CD4-positive, alpha-beta T cell treated with Interleukin-21 for 1 hour (primary cell): ENCODE measurements at regions not wholly inside any gene's neighbourhood (a gene's known extent, or its start where the extent isn't known, plus 50 kb on each side); places are given as distances from the start of the nearest gene placed in this dataset.
A peak's percentile ranks its signal among the peaks of the same experiment; 100 is the strongest.

ENCODE experiments used
- DNase-seq: peaks from one replicate; pipeline ENCODE4 v3.0.0-alpha.2; 2020

GRCh38 chr18:26741048-26741447 is 124.5 kb downstream of the AQP4 start:
- DNase-seq = no peak

- no peak for DNase-seq
Observed at GRCh38 chr18:26740396-26740795, 125.1 kb downstream of the AQP4 start.

GRCh38 chr18:26738706-26739105 is 126.8 kb downstream of the AQP4 start:
- DNase-seq = no peak

- no peak for DNase-seq
Observed at GRCh38 chr18:26736301-26736700, 129.2 kb downstream of the AQP4 start.

- no peak for DNase-seq
Observed at GRCh38 chr18:26734760-26735159, 130.7 kb downstream of the AQP4 start.

DNA sequence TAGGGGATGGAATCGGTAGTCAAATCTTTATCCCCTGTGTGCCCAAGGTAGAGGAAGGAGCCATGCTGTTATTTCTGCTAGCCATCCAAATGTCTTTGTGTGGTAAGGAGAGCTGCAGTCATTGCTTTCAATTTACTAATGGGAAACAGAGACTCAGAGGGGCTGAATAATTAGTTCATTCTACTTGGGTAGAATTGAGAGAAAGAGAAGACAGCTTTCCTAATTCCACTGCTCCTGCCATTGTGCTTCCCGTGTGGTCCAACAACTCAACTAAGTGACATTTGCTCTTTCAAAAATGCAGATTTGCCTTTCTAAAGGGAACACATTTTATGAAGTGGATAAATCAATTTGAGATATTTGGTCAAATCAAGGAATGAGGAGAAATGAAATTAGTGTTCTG is 136.1 kb downstream of the AQP4 start:
- no peak for DNase-seq

DNA sequence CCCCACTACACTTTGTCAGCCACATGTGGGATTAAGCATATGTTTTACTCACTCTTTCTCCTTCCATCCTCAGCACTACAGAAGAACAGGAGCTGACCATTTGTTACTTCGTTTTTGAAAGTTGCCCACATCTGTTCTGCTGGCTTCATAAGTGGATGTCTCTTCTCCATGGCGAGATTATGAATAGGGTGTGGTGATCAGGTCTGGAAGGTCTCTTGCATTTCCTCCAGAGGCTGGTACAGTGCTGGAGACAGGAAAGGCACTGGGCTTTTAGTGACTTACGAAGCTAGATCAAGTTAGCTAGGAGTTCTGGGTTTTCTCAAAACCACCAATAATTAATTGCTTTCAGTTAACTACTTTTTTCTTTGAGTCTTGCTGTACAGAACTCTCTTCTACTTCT is 136.5 kb downstream of the AQP4 start:
- DNase-seq = no peak

DNA sequence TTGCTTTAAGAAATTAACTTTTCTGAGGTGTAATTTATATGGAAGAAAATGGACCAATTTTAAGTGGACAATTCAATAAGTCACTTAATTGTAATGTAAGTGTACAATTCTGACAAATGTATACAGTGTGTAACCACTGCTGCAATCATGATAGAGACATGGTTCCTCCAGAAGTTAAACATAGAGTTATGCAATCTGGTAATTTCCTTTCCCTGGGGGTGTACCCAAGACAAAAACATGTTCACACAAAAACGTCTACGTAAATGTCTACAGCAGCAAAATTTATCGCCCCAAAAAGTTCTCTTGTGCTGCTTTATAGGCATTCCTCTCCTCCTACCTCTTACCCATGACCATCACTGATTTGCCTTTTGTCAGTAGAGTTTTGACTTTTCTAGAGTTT is 141.5 kb downstream of the AQP4 start:
- no peak for DNase-seq

- no peak for DNase-seq
Observed at GRCh38 chr18:26722565-26722931, 143.0 kb downstream of the AQP4 start.

- no peak for DNase-seq
Observed at GRCh38 chr18:26721854-26722564, 143.5 kb downstream of the AQP4 start.

DNA sequence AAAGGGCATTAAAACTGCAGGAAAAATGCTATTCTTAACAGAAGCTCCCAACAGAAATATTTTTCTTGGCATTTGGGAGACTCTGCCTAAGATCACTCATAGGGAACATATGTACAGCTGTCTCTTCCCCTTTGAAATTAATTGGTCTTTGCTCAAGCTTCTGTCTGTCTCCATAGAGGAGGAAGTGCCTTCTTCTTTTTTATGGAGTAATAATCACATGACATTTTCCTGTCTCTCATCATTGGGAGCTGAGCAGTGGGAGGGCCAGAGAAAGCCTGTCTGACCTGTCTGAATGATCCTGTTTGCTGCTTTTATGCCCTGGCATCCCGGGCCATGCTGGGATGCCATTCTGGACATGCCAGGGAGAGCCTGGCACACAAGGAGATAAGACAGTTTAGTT is 145.6 kb downstream of the AQP4 start:
- DNase-seq = no peak

DNA sequence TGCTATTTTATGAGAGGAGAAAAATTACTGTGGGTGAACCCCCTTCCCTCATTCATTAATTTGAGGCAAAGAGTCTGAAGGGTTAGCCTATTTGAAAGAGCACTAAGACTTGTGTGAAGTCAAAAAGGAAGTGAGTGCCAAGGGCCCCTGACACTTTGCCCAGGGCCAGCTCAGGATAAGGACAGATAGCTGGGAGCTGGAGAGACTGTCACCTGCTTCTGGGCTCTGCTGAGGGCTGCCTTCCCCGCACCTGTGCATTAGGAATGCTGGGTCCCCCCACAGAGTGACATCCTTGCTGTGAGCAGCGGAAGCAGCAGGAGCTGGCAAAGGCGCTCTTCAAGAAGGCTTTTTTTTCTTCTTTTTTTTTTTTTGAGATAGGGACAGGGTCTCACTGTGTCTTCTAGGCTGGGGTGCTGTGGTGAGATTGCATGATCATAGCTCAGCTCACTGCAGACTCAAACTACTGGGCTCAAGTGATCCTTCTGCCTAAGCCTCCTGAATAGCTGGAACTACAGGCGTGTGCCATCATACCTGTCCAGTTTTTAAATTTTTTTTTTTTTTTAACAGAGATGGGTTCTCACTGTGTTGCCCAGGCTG is 148.3 kb downstream of the AQP4 start:
- no peak for DNase-seq

DNA sequence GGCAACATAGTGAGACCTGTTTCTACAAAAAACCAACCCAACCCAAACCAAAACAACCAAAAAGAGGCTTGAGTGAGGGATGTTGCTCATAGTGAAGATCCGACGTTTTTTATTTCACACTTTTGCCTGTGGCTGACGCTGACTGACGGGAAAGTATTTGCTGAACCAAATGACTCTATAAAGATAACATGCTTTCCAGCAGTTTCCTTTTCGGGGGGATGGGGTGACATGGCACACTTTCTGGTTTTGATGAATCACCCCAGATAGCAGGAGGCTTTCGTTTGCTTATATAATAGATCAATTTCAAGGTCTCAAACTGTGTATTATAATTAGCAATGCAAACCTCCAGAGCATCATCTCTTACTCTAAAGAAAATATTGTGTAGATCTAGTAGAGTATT is 150.8 kb downstream of the AQP4 start:
- no peak for DNase-seq

- DNase-seq = no peak
Observed at GRCh38 chr18:26711756-26712155, 153.8 kb downstream of the AQP4 start.

DNA sequence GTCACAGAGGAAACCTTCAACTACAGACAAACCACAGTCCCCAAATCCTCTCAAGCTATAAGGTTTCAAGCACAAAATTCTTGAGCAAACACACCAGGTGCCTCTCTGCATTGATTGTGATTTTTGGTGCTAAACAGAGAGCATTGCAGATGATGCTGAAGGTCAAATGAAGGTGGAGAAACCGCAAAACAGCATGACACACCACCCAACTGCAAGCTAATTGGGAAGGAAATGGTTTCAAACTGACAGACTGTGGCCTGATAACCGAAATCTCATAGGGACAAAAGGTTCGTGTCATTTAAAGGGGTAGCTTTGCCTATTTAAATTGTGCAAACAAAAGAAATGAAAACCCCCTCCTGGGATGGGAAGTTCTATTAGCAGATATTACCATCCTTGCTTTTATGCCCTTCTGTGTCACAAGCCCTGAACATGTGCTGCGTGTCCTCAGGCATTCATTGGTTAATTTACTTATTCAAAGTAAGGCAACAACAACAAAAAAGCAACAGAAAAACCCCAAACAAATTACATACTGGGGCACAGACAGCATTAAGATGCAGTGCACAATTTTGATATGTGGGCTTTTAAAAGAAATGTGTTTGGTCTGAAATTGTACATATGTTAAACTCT is 154.9 kb downstream of the AQP4 start:
- peak; percentile 2 for DNase-seq

DNA sequence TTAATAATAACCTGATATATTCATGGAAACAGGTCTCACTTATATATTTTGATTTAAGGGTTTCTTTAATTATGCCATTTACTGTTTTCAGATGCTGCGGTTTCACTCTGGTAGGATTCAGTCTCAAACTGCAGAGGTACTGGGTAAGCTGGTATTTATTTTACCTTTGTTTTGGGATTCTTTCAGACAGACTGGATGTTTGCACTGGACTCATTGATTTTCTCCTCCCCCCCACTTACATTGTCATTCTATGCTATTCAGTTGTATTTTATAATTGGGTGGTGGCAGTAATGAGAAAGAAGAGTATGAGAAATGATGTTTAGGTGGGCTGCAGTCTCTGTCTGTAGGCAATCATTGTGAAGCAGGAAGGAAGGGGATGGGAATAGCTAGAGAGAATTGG is 155.6 kb downstream of the AQP4 start:
- no peak for DNase-seq

DNA sequence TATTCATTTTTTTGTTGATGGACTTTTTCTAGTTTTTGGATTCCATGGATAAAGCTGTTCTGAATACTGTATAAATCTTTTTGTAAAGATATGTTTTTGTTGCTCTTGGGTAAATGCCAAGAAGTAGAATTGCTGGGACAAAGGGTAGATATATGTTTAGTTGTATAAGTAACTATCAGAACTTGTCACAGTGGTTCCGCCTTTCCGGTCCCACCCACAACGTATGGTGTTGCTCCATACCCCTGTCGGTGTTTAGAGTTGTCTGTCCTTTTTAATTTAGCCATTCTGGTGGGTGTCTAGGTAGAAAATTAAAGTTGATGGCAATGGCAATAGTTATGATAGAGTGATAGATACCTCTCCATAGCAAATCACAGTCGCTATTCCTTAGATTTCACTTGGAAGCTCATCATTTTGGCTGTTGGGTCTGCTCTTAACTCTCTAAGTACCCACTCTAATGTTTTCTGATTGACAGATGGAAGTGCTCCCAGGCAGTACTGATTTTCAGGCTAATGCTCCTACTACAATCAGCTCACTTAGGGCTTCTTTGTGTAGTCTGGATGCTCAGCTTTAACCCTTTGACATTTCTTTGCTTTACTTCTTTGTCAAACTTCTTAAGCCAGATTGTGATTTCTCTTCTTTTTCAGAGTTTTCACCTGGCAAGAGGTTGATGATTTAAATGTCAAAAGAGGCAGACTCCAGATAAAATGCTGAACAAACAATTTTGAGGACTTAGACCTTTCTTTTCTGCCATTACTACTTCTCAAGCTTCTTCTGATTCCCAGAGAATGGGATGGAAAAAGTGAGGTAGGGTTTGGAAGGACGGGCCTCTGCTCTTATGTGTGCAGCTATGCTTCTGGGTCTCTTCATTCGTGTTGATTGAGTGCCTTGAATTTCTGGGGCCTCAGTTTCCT is 156.4 kb downstream of the AQP4 start:
- no peak for DNase-seq

DNA sequence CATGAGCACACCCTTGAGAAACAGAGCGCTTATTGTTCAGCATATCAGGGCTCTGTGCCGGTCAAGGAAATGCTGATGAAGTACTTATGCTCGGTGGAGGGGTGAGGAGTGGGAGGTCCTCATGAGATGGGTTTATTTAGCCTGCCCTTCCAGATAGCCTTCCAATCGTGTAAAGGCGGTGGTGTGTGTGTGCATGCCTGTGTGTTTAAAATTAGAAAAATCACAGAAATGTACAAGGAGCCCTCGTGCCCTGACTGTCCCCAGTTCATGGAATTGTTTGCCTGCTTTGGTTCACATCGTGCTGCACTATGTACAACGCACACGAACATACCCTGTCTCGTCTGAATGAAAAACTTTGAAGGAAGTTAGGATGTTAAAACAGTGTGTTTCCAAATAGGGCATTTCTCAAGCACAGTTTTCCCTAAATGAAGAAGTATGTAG is 158.6 kb downstream of the AQP4 start:
- DNase-seq = no peak

GRCh38 chr18:26705757-26706156 is 157.4 kb upstream of the KCTD1 start:
- no peak for DNase-seq

GRCh38 chr18:26703170-26703930 is 155.0 kb upstream of the KCTD1 start:
- DNase-seq = no peak

DNA sequence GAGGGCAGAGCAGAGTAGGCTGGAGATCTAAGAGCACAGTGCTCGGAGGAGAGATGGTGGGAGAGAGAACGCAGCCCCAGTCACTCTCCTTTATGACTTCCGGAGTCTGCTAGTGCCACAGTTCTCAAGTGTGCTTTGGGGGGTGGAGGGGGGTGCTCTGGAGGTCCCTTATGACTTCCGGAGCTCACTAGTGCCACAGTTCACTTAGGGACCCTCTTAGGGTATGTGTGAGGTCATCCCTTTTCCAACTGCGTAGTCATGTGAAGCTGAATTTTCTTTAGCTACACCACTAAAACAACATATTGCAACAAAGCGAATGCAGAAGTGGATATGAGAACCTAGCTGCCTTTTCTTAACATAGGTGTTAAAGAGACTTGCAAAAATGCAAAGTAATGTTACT is 153.7 kb upstream of the KCTD1 start:
- DNase-seq = no peak

GRCh38 chr18:26700728-26701127 is 152.4 kb upstream of the KCTD1 start:
- DNase-seq = no peak

- no peak for DNase-seq
Observed at GRCh38 chr18:26700201-26700600, 151.8 kb upstream of the KCTD1 start.
